ENCODE measurements at regions not wholly inside any gene's neighbourhood (a gene's known extent, or its start where the extent isn't known, plus 50 kb on each side); places are given as distances from the start of the nearest gene placed in this dataset.

DNA sequence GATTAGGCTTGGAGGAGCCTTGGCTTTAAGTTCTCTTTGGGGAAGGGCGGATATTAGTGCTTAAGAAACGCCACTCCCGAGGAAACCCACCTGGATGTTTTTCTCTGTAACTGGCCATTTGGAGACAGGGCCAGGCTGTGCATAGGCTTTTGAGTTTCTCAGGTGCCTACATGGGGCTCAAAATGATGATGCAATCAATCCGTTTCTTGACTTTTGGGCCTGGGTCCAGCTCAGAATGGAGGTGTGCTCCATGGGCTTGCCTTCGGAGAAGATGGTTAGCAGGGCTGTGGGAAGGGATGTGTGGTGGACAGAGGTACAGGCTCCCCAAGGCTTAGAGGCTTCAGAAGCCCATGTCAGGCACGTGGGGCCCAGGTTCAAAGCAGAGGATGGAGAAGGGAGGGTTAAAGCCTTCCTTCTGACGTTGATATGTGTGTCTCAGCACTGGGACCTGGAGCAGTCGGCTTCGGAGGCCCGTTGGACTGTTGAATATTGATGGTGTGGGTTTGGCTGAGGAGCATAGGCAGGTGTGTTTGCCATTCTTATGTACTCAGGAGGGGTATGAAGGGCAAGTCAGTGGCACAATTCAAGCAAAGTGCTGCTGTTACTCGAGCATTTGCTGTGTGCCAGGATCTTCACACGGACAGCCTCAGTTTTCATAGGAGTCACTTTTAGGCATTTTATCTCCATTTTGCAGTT is 82.8 kb downstream of the SLC25A47 start (continued):
- TF ChIP-seq SP1 (IDR thresholded peaks at IDR 0.05; ENCODE audit: low read depth) (no peak), ZFX (IDR thresholded peaks at IDR 0.05) (no peak), TCF7L2 (IDR thresholded peaks at IDR 0.05; ENCODE audit: borderline replicate concordance, extremely low read depth, insufficient read depth, insufficient read length) (no peak), CEBPB (IDR thresholded peaks at IDR 0.05; ENCODE audit: low read depth) (no peak), ELF1 (IDR thresholded peaks at IDR 0.05; ENCODE audit: borderline replicate concordance, low read depth) (no peak)
- TF ChIP-seq, protein P1, sequence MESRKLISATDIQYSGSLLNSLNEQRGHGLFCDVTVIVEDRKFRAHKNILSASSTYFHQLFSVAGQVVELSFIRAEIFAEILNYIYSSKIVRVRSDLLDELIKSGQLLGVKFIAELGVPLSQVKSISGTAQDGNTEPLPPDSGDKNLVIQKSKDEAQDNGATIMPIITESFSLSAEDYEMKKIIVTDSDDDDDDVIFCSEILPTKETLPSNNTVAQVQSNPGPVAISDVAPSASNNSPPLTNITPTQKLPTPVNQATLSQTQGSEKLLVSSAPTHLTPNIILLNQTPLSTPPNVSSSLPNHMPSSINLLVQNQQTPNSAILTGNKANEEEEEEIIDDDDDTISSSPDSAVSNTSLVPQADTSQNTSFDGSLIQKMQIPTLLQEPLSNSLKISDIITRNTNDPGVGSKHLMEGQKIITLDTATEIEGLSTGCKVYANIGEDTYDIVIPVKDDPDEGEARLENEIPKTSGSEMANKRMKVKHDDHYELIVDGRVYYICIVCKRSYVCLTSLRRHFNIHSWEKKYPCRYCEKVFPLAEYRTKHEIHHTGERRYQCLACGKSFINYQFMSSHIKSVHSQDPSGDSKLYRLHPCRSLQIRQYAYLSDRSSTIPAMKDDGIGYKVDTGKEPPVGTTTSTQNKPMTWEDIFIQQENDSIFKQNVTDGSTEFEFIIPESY (IDR thresholded peaks at IDR 0.05; ENCODE audit: extremely low read depth, insufficient replicate concordance, low read length), result no peak

DNA sequence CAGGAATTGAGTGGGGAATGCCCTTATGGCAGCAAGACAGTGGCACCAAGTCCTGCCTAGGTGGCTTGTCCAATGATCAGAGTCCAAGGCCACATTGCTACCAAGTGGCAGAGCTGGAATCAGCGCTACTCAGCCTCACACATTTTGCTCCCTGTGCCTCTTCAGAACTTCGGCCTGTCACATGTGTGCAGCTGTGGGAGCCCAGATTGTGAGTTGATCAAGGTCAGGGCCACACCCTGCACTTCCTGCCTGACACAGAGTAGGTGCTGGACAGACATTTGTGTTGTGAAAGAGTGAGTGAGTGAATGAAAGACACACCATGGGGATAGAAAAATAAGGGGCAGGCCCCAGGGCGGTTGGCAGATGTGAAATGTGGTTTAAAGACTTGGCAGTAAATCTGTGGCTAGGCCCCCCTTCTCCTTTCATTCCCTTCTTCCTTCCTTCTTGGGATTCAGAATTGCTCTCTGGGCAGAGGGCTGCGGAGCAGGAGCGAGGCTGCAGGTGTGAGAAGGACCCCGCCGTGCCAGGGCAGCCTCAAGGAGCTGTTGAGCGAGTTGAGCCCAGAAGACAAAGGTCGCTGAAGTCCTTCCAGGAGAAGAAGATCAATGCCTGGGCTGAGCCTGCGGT is 83.5 kb downstream of the SLC25A47 start:
- DNase-seq (ENCODE audit: low read depth, low spot score) (no peak), ATAC-seq (peak; percentile 46)
- ChIA-PET RAD21 (ENCODE audit: low non-redundant PET in 1 of 2, low total read pairs in 2 of 2, uncharacterized antibody in 2 of 2, unreplicated experiment in 2 of 2) (no interaction called here), CTCF (interaction anchor here (0.6 kb wide), 1 partner anchor 11 kb away, joined by 3 read pairs; no protein-coding TSS in a partner anchor), POLR2A (no interaction called here)
- H3K36me3 ChIP-seq (ENCODE audit: control insufficient read depth in 1 of 2, insufficient read depth in 2 of 2, low read length in 2 of 2), result no peaks in the 10 kb centered on the region
- no TSS peak for BruUV-seq (replicated peaks)
- no peak overlapping the region for H2AFZ ChIP-seq (ENCODE audit: low read depth, low read length, poor library complexity, severe bottlenecking)
- peak overlapping the region; percentile 33; the same call in 1 of the 2 replicates for H3K27ac ChIP-seq (ENCODE audit: low read depth, low read length)
- peak overlapping the region; percentile 38 for H3K9ac ChIP-seq (ENCODE audit: low read length)
- no peaks in the 10 kb centered on the region for H3K27me3 ChIP-seq (ENCODE audit: insufficient read depth, low read length)
- H4K20me1 ChIP-seq (ENCODE audit: insufficient read depth), result no peaks in the 10 kb centered on the region
- peak overlapping the region; percentile 75 for H3K4me2 ChIP-seq (ENCODE audit: low read length)
- H3K9me3 ChIP-seq (ENCODE audit: control insufficient read depth in 1 of 2, insufficient read depth in 1 of 2, low read depth in 1 of 2, low read length in 2 of 2), result no peaks in the 10 kb centered on the region
- peaks cover 31 to 43% of the 10 kb centered on the region in 2 experiments for H3K4me1 ChIP-seq (ENCODE audit: control insufficient read depth in 1 of 2, insufficient read depth in 2 of 2, low read length in 2 of 2)
- H3K4me3 ChIP-seq (replicated peaks in 1 of 2; ENCODE audit: low read depth in 1 of 2, low read length in 2 of 2), result 0 out of 4 replicates have a peak overlapping the region, but pooled peaks of 1 of the 2 experiments have one; percentile 26
- no peaks in the 10 kb centered on the region for H3K79me2 ChIP-seq (ENCODE audit: insufficient read depth, low read length)
- intact Hi-C loops (cut with micrococcal nuclease), result no loop called here
- no peaks in the 10 kb centered on the region for H3K9me2 ChIP-seq (ENCODE audit: insufficient read depth)
- TF ChIP-seq, protein P1 (IDR thresholded peaks at IDR 0.05; ENCODE audit: extremely low read depth, insufficient replicate concordance, low read length), result no peak
- TF ChIP-seq ZFX (IDR thresholded peaks at IDR 0.05), result no peak
- TF ChIP-seq ZNF274 (IDR thresholded peaks at IDR 0.05; ENCODE audit: low read depth, low read length), result no peak
- TF ChIP-seq EZH2 (IDR thresholded peaks at IDR 0.05), result no peak
- TF ChIP-seq TCF7L2 (IDR thresholded peaks at IDR 0.05; ENCODE audit: borderline replicate concordance, extremely low read depth, insufficient read depth, insufficient read length), result peak; percentile 64
- TF ChIP-seq YY1 (IDR thresholded peaks at IDR 0.05; ENCODE audit: extremely low read depth, insufficient replicate concordance, low read depth, low read length), result no peak
- TF ChIP-seq EGR1 (IDR thresholded peaks at IDR 0.05; ENCODE audit: low read depth), result no peak
- TF ChIP-seq POLR2A (IDR thresholded peaks at IDR 0.05; ENCODE audit: borderline replicate concordance, extremely low read depth, insufficient read depth, insufficient read length), result no peak
- TF ChIP-seq, protein P2, sequence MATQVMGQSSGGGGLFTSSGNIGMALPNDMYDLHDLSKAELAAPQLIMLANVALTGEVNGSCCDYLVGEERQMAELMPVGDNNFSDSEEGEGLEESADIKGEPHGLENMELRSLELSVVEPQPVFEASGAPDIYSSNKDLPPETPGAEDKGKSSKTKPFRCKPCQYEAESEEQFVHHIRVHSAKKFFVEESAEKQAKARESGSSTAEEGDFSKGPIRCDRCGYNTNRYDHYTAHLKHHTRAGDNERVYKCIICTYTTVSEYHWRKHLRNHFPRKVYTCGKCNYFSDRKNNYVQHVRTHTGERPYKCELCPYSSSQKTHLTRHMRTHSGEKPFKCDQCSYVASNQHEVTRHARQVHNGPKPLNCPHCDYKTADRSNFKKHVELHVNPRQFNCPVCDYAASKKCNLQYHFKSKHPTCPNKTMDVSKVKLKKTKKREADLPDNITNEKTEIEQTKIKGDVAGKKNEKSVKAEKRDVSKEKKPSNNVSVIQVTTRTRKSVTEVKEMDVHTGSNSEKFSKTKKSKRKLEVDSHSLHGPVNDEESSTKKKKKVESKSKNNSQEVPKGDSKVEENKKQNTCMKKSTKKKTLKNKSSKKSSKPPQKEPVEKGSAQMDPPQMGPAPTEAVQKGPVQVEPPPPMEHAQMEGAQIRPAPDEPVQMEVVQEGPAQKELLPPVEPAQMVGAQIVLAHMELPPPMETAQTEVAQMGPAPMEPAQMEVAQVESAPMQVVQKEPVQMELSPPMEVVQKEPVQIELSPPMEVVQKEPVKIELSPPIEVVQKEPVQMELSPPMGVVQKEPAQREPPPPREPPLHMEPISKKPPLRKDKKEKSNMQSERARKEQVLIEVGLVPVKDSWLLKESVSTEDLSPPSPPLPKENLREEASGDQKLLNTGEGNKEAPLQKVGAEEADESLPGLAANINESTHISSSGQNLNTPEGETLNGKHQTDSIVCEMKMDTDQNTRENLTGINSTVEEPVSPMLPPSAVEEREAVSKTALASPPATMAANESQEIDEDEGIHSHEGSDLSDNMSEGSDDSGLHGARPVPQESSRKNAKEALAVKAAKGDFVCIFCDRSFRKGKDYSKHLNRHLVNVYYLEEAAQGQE (IDR thresholded peaks at IDR 0.05; ENCODE audit: low read depth), result no peak
- no peak for TF ChIP-seq POLR2AphosphoS5 (IDR thresholded peaks at IDR 0.05; ENCODE audit: low read depth, low read length)

Data from HCT116 (cell line).